GM18520 (cell line): ENCODE measurements at regions not wholly inside any gene's neighbourhood (a gene's known extent, or its start where the extent isn't known, plus 50 kb on each side); places are given as distances from the start of the nearest gene placed in this dataset.
"Not testable (repeated sequence)": the region's sequence is repeated elsewhere in the genome, so short reads cannot be mapped to it uniquely, and the experiment has no call there.

Experiments
- ATAC-seq: cut with Tn5 transposase; IDR thresholded peaks from one replicate; pipeline ENCODE4 v1.9.1; 2021; ENCODE audit not compliant: unreplicated experiment

DNA sequence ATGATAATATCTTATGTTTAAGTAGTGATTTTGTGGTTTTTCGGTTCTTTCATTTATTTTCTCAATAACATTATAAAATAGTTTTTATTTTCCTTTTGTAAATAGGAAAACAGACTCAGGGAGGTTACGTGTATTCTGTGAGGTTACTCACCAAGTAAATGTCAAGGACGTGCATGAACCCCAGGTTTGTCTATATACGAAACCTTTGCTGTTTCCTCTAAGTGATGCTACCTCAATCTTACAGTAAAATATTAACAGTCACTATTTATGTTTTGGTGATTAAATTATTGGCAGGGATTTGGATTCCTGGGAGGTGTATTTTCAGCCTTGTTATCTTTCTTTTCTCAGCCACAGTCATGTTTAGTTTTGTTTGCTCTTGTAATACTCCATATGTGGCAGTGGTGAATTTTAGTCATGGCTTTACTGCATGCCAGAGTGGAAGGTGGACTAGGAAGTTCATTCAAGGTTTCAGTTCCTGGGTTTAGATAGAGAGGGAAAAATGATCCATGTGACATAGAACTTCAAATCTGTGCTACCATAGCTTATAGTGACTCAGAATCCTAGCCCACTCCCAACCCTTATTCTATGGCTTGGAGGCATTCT is 139.9 kb downstream of the ARL4A start:
- no peak for ATAC-seq

DNA sequence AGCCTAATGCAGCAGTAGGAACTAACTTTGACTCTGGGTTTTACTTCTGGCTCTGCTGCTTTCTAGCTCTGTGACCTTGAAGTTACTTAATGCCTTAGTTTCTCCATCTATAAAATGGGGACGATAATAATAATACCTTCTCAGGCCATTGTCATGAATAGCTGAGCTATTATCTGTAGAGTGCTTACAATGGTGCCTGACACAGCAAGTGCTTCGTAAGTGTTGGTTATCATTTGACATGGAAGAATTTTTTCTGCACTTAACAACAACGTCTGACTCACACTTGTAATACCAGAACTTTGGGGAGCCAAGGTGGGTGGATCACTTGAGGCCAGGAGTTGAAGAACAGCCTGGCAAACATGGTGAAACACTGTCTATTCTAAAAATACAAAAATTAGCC is 140.5 kb downstream of the ARL4A start:
- ATAC-seq: no peak

DNA sequence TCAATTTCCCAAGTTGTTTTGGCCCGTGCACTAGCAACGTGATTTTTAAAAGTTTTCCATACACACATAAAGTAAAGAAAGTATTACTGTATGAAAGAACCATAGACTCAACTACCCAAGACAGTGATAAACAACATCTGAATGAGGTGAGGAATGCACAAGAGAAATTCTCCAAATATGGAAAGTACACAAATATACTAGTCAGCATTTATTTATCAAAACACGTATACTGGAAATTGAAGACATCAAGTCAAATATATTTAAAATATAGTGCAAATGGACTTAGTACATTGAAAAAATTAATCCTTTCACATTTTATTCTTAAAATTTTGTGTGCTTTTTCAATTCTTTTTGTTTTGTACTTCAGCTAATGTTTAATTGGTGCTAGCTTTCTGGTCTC is 143.6 kb downstream of the ARL4A start:
- ATAC-seq: no peak

DNA sequence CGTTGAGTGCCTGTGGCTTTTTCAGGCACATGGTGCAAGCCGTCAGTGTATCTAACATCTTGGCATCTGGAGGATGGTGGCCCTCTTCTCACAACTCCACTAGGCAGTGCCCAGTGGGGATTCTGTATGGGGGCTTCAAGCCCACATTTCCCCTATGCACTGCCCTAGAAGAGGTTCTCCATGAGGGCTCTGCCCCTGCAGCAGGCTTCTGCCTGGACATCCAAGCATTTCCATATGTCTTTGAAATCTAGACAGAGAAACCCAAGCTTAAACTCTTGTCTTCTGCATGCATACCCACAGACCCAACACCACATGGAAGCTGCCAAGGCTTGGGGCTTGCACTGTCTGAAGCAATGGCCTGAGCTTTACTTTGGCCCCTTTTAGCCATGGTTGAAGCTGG is 146.4 kb downstream of the ARL4A start:
- no peak for ATAC-seq

DNA sequence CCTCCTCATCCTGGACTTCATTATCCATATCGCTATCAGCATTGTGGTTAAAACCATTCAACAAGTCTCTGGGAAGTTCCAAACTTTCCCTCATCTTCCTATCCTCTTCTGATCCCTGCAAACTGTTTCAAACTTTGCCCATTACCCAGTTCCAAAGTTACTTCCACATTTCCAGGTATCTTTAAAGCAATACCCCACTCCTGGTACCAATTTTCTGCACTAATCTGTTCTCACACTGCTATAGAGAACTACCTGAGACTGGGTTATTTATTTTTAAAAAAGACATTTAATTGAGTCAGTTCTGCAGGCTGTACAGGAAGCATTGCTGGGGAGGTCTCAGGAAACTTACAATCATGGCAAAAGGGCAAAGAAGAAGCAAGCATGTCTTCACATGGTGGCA is 147.3 kb downstream of the ARL4A start:
- no peak for ATAC-seq

DNA sequence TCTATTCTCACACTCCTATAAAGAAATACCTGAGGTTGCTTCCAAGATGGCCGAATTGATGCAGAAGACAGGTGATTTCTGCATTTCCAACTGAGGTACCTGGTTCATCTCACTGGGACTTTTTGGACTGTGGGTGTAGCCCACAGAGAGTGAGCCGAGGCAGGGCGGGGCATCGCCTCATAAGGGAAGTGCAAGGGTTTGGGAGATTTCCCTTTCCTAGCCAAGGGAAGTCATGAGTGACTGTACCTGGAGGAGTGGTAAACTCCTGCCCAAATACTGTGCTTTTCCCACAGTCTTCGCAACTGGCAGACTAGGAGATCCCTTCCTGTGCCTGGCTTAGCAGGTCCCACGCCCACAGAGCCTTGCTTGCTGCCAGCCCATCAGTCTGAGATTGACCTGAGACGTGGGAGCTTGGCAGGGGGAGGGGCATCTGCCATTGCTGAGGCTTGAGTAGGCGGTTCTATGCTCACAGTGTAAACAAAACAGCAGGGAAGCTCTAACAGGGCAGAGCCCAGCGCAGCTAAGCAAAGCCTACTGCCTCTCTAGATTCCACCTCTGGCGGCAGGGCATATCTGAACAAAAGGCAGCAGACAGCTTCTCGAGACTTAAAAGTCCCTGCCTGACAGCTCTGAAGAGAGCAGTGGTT is 152.2 kb downstream of the ARL4A start:
- ATAC-seq: no peak

DNA sequence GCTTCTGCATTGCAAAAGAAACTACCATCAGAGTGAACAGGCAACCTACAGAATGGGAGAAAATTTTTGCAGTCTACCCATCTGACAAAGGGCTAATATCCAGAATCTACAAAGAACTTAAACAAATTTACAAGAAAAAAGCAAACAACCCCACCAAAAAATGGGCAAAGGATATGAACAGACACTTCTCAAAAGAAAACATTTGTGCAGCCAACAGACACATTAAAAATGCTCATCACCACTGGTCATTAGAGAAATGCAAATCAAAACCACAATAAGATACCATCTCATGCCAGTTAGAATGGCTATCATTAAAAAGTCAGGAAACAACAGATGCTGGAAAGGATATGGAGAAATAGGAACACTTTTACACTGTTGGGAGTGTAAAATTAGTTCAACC is 157.3 kb downstream of the ARL4A start:
- not testable (repeated sequence) for ATAC-seq

DNA sequence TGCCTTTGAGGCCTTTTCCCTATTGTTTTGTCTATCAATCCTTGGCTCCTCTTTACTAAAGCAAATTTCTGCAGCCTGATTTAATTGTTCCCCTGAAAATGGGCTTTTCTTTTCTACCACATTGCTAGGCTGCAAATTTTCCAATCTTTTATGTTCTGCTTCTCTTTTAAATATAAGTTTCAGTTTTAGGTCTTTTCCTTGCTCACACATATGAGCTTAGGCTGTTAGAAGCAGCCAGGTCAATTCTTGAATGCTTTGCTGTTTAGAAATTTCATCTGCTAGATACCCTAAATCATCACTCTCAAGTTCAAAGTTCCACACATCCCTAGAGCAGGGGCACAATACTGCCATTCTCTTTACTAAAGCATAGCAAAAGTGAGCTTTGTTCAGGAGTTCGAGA is 159.6 kb downstream of the ARL4A start:
- no peak for ATAC-seq

DNA sequence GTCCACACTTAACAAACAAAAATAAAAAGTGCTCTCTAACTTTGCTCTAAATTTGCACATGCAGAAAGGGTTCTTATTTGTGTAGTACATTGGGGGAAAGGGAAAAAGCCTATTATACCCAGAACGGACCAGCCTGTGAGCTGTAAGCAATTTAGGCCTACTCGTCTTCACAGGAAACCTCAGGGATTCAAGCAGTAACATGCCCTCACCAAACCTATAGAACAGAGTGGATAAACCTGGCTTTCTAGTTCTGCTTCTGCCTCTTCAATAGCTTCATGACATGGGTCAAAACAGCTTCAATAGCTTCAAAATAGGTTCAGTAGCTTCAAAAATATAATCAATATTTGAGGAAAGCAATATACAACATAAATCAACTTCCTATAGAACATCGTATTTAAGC is 163.7 kb downstream of the ARL4A start:
- no peak for ATAC-seq

DNA sequence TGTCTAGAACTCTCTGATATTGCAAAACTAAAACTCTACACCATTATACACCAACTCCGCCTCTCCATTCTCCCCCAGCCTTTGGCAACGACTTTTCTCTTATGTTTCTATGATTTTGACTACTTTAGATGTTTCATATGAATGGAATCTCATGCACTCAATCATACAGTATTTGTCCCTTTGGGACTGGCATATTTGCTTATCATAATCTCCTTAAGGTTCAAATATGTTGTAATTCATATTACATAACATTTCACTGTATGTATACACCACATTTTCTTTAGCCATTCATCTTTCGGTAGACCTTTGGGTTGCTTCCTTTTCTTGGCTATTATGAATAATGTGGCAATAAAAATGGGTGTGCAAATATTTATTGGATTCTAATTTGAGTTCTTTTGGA is 164.4 kb downstream of the ARL4A start:
- no peak for ATAC-seq

DNA sequence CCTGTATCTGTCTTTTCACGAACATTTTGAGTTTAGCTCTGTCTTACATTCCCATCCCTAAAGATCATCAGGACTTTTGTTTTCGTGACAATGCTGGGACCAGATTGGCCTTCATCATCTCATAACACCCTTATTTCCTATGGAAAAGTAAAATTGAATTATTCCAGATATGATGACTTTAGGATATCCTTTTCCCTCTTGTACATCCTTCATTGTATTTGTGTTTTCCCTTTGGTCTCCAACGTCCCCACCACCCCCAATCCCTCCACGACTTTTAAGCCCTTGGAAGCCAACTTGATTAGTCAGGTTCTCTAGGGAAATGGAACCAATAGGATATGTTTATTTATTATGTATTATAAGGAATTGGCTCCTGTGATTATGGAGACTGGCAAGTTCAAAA is 167.6 kb downstream of the ARL4A start:
- ATAC-seq: no peak

DNA sequence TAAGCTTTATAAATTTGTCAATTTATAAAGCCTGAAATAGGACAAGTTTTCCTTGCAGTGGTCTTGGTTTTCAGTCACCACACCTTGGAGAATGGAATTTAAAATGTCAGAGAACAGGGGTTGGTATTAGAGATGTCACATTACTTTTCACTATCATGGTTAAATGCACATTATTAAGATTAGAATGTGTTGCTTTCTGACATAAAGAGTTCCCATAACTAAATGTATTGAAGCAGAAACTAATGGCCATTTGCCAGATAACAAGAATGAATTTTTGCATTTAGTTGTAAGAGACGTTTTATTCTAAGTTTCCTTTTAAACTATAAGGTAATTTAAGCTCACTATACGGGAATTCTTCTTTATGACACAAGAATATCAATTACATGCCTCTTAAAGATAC is 172.3 kb downstream of the ARL4A start:
- no peak for ATAC-seq

DNA sequence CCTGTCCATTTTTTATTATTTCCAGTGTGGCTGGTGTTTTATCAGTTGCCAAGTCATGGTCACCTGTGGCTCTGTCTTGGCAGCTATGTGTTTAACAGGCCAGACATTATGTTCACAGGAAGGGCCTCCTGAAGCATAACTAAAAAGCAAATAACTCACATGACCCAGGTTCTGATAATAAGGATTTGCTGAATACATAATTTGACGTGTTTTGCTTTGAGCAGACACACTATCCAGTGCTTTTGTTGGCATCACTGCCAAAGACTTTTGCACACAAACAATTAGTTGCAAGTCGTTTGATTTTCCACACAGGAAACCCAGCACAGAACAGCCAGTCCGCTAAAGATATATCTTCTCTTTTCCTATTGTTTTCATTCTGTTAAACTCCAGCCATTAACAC is 173.6 kb downstream of the ARL4A start:
- no peak for ATAC-seq

DNA sequence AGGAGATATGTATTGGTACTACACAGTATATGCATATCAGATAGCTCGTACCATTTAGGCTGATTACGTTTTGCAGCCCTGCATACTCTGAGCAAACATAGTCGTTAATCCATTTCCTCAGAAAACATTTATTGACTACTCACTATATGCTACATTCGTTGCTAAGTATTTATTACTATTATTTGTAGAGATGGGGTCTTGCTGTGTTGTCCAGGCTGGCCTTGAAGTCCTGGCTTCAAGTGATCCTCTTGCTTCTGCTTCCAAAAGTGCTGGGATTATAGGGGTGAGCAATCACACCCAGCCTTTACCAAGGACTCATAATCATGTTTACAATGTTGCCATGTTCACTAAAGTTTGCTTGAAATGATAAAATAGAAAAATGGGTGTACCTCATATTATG is 174.7 kb downstream of the ARL4A start:
- no peak for ATAC-seq

DNA sequence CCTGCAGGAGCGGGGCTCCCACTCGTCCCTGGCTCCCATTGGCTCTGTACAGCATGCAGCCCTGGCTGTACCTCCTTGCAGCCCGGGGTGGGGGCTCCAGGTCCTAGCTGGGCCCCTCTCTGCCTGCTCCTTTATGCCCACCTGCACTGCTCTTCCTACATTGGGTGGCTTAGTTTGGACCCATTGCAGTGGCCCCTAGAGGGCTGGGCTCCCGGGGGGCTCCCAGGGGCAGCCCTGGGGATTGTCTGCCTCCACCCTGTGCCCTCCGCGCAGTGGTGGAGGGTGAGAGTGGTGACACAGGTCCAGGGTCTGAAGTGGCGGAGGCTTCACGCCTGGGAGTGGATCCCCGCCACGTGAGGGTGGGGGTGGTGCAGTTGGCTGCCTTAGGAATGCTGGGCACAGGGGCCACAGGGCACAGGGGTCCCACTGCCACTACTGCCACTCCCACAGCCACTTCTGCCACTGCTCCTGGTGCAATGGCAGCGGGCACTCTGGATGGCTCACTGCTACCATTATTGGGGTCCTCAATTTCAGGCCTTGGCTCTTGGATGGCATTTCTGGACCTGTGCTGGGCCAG is 177.1 kb downstream of the ARL4A start:
- no peak for ATAC-seq

DNA sequence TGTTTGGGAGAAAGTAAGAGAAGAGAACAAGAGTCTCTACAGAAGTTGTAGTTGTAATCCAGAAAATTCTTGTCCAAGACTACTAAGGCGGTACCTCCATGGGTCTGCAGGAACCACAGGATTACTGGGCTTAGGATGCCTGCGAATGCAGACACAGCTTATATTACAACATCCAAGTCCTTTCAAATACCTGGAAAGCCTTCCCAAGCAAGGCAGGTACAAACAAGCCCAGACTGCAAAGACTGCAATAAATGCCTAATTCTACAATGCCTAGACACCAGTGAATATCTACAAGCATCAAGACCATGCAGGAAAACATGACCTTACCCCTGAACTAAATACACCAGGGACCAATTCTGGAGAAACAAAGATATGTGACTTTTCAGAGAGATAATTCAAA is 178.2 kb downstream of the ARL4A start:
- ATAC-seq: no peak

DNA sequence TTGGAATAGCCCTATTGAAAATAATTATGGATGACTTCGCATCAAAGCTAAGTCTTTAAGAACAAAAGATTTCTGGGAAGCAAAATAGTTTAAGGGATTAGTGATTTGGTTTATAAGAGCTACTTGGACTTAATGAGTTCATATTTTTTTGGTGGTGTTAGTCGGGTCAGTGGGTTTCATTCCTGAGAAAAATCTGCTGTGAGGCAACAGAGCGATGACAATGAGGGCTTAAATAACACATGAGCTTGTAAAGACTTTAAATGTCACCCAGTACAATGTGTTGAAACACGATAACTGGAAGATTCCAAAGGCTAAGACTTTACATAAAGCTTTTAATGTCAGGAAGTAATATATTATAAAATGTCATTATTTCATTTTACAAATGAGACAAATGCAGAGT is 178.8 kb downstream of the ARL4A start:
- ATAC-seq: no peak

DNA sequence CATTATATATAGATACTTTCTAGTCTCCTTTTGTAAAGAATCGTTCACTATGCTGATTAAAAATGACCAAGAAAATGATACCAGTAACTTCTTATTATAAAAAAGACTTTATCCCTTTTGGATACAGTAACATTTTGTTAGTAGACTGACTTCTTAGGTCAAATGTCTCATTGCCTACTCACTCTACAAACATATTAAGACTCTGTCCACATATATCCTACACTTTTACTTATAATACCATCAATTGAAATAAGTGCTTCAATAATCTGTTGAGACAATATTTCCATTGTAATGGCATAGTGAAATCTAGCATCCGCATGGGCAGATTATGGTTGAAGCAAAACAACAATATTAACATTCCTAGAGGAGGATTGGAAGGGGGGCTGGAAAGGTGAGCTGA is 180.6 kb downstream of the ARL4A start:
- ATAC-seq: no peak

DNA sequence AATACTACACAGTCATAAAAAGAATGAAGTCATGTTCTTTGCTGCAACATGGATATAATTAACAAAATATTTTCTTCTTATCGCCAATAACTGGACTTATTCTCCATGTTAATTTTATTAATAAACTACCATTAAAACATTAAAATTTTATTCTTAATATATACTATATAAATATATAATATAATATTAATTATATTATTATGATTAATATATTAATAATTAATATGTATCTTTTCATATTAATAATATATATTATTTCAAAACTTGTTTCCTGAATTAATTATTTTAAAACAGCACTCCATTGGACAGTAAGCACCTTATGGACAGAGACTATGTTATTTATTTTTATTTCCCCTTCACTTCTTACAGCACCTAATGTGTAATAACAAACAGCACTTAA is 182.8 kb downstream of the ARL4A start:
- no peak for ATAC-seq

DNA sequence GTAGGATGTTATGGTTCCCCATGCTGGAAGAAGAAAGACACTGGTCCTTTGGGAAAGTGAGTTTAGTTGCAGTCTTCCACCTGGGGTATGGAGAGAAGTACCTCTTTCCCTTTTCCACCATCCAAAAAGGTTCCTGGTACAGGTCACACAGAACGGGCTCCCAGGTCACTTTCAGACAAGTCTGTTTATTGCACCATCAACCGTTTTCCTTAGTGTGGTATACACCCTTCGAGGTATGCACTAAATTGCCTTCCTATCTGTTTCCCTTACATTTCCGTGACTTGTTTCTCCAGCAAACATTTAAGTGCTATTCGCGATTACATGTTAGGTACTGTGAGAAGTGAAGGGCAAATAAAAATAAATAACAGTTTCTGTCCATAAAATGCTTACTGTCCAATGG is 185.1 kb downstream of the ARL4A start:
- ATAC-seq: no peak

DNA sequence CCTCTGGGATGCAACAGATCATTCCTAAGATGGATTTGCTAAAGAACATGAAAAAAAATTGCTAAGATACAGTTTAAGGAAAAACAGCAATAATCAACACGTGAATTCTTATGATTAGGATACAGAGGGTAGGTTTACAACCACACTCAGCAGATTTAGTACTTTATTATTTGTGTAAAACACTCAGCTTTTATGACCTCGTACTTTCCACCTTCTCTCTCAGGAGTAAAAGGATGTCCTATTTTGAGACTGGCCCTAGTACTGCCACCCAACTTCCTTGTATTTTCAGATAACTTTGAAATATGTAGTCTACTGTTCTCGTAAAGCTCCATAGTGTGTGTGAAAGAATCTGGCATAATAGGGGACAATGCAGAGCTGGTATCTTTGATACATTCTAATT is 186.1 kb downstream of the ARL4A start:
- ATAC-seq: no peak

DNA sequence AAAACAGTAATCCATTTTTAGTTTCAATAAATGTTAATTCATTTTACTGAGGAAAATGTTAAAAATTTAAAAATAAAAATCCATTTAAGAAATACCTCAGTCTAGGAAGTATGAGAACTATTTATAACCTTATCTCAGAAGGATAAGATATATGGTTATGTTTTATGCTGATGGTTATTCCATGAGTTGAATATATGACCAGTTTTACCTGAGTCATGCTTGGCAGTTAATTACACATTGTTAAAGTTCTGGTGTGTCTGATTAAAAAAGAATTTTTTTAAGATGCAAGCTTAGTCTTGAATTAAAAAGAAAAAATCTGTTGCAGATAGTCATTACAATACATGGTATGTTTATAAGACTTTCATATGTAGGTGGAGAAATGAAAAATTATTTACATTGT is 191.7 kb downstream of the ARL4A start:
- no peak for ATAC-seq

DNA sequence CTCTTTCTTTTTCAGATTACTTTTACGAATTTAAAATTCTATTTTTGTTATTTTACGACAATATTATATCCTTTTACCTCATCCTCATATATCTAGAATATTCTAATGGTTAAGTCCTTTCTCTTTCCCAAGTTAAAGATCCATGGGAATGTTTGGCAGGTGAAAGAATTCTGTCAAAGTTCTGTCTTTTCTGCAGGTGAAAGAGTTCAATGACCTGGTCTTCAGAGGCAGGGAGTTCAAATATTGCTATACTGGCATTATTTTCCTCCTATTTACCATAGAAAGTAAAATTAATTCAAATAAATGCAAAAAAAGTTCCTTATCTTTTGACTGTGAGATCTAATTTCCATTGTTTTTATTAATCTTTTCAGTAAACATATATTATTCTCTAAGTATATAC is 194.3 kb downstream of the ARL4A start:
- no peak for ATAC-seq
